ENCODE measurements at regions not wholly inside any gene's neighbourhood (a gene's known extent, or its start where the extent isn't known, plus 50 kb on each side); places are given as distances from the start of the nearest gene placed in this dataset.

DNA sequence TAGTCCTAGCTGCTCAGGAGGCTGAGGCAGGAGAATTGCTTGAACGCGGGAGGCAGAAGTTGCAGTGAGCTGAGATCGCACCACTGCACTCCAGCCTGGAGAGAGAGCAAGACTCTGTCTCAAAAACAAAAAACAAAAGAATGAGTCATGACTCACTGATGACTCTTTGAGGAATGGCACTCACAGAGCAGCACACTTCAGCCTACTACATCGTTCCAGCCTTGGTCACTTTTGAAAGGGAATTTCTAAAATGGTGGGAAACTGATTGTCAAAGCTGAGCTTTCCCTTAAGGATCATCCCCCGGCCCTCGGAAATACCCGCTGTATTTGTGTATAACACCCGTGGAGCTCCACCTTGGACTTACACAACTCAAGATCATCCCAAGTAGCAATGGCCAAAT, 217.3 kb upstream of the HS6ST1 start:
- TF ChIP-seq, protein P1, sequence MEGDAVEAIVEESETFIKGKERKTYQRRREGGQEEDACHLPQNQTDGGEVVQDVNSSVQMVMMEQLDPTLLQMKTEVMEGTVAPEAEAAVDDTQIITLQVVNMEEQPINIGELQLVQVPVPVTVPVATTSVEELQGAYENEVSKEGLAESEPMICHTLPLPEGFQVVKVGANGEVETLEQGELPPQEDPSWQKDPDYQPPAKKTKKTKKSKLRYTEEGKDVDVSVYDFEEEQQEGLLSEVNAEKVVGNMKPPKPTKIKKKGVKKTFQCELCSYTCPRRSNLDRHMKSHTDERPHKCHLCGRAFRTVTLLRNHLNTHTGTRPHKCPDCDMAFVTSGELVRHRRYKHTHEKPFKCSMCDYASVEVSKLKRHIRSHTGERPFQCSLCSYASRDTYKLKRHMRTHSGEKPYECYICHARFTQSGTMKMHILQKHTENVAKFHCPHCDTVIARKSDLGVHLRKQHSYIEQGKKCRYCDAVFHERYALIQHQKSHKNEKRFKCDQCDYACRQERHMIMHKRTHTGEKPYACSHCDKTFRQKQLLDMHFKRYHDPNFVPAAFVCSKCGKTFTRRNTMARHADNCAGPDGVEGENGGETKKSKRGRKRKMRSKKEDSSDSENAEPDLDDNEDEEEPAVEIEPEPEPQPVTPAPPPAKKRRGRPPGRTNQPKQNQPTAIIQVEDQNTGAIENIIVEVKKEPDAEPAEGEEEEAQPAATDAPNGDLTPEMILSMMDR (IDR thresholded peaks at IDR 0.05): no peak
- TF ChIP-seq POLR2A (IDR thresholded peaks at IDR 0.05): no peak
- 93% methylated on average over 8 of the region's 8 CpGs for WGBS (ENCODE audit: insufficient coverage, low coverage, low lambda C conversion rate, missing lambda C conversion rate)
- Histone ChIP-seq H3K27me3 (no peaks in the 10 kb centered on the region), H3K36me3 (no peaks in the 10 kb centered on the region), H3K9me3 (no peaks in the 10 kb centered on the region), H3K4me3 (no peak overlapping the region), H3K4me1 (peaks cover 0 to 22% (median 8%) of the 10 kb centered on the region in 4 donors), H3K27ac (peak overlapping the region in 2 of 3 donors; percentile 66 to 72)
- intact Hi-C loops (cut with DNase I): no loop called here
- DNase-seq (no peak), ATAC-seq (peak in 1 of 4 donors; percentile 55)

DNA sequence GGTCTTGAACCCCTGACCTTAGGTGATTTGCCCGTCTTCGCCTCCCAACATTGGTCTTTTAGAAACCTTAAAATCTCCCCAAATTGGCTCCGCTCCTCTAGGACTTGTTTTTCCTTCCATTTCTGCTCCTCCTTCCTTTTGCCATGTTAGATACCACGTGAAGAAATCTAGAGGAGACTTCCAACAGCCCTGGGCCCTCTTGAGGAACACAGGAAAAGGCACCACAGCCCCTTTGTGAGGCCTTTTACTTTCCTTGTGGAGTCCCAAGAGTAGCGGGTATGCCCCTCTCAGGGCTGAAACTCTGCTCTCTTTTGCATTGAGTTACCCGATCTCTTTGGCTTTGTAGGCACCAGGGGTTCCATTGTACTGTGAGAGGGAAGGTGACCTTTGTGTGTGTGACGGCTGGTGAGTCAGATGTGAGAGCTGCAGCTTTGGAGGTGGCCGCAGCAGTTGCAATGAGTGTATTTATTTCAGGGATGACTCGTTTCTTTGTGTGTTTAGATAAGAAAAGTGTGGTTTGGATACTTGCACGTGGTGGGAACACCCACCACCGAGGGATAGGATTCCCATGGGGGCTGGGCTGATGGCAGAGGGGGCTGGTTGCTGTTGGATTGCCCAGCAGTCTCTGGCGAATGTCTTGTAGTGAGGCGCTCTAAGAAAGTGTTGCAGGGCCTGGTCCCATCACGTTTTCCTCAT, 218.4 kb upstream of the HS6ST1 start:
- no peaks in the 10 kb centered on the region for H3K36me3 ChIP-seq
- ATAC-seq (peak in 3 of 4 donors; percentile 10 to 78 (median 65)), DNase-seq (peak in 1 of 3 donors; percentile 53)
- H3K27ac ChIP-seq: peak overlapping the region in 1 of 3 donors; percentile 66
- TF ChIP-seq POLR2A (IDR thresholded peaks at IDR 0.05): no peak
- TF ChIP-seq, protein P1 (IDR thresholded peaks at IDR 0.05): no peak
- intact Hi-C loops (cut with DNase I): no loop called here
- H3K9me3 ChIP-seq: no peaks in the 10 kb centered on the region
- WGBS (ENCODE audit: insufficient coverage, low coverage, low lambda C conversion rate, missing lambda C conversion rate): 79% methylated on average over 11 of the region's 14 CpGs
- H3K4me3 ChIP-seq: no peak overlapping the region
- H3K4me1 ChIP-seq: peaks cover 0 to 31% (median 8%) of the 10 kb centered on the region in 4 donors
- H3K27me3 ChIP-seq: no peaks in the 10 kb centered on the region

DNA sequence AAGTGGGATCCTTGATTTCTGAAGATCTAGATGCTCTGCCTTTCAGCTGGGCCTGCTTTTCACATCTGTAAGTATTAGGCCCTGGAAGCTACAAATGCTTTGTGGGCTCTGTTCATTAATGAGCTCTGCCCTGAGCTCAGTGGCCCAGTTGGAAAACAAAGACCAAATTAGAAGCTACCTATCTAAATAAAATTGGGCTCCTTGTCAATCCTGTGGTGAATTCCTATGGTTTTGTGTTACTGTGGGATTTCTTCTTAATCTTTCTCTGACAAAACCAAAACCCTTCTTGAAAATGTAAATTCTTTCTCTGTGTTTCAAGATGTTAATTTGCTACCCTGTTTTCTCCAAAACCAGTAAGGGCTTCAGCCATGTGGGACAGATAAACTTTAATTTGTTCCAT, 219.0 kb upstream of the HS6ST1 start:
- H3K9me3 ChIP-seq: no peaks in the 10 kb centered on the region
- ATAC-seq (no peak), DNase-seq (no peak)
- H3K4me3 ChIP-seq: no peak overlapping the region
- intact Hi-C loops (cut with DNase I): no loop called here
- no peak for TF ChIP-seq POLR2A (IDR thresholded peaks at IDR 0.05)
- TF ChIP-seq, protein P1 (IDR thresholded peaks at IDR 0.05): no peak
- H3K27ac ChIP-seq: peak overlapping the region in 1 of 3 donors; percentile 66
- no peaks in the 10 kb centered on the region for H3K36me3 ChIP-seq
- H3K27me3 ChIP-seq: no peaks in the 10 kb centered on the region
- peaks cover 0 to 31% (median 8%) of the 10 kb centered on the region in 4 donors for H3K4me1 ChIP-seq

DNA sequence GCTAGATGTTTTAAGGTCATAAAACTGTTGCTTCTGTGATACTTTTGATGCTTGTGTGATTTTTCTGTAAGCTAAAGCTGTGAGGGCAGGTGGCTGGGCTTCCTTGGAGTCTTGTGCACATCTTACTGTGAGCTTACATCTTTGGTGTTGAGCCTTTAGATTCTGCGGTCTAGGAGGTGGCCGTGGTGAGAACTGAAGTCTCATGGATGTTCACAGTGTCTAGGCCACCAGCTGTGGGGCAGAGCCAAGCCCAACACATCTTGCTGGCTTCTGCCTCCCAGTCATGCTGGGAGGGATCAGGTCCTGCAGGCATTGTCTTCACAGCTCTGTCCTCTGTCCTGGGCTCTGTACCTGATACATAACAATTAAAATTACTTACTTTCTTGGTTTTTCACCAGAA, 219.7 kb upstream of the HS6ST1 start:
- peaks cover 0 to 31% (median 8%) of the 10 kb centered on the region in 4 donors for H3K4me1 ChIP-seq
- H3K4me3 ChIP-seq: no peak overlapping the region
- no peak overlapping the region for H3K27ac ChIP-seq
- H3K36me3 ChIP-seq: no peaks in the 10 kb centered on the region
- no peak for DNase-seq
- no peak for ATAC-seq
- WGBS (ENCODE audit: insufficient coverage, low coverage, low lambda C conversion rate, missing lambda C conversion rate): no CpG with 5 or more reads among the region's 2 CpGs
- no peaks in the 10 kb centered on the region for H3K27me3 ChIP-seq
- TF ChIP-seq, protein P1 (IDR thresholded peaks at IDR 0.05): no peak
- no peak for TF ChIP-seq POLR2A (IDR thresholded peaks at IDR 0.05)
- intact Hi-C loops (cut with DNase I): no loop called here
- H3K9me3 ChIP-seq: no peaks in the 10 kb centered on the region

All from right lobe of liver (tissue), 6 donors.